C4-2B (cell line): ENCODE measurements at regions not wholly inside any gene's neighbourhood (a gene's known extent, or its start where the extent isn't known, plus 50 kb on each side); places are given as distances from the start of the nearest gene placed in this dataset.

Source experiments
- CTCF ChIP-seq: fragments of 450-650 bp; conservative IDR thresholded peaks from 2 replicates; pipeline ENCODE4 v1.5.1; 2017; ENCODE audit warnings: mild to moderate bottlenecking
- ZFX ChIP-seq: fragments of 450-650 bp; IDR thresholded peaks from 2 replicates; pipeline ENCODE4 v1.6.1; 2017

GRCh38 chr4:22986262-22986661 is 293.5 kb downstream of the GBA3 start:
- TF ChIP-seq CTCF: no peak
- no peak for TF ChIP-seq ZFX
